MCF 10A (cell line): ENCODE measurements at regions not wholly inside any gene's neighbourhood (a gene's known extent, or its start where the extent isn't known, plus 50 kb on each side); places are given as distances from the start of the nearest gene placed in this dataset.

Source experiments
- BruUV-seq: library from RNA; stranded (reverse); fragments of 400-500 nt; replicated peaks from 2 replicates; lab custom pipeline; 2021; lab: Mats Ljungman, UMichigan
- CTCF ChIA-PET: fragments of 300-600 bp; sonication (Branson Sonifier 250); formaldehyde crosslinking; extraction: SDS; loops from one replicate; lab custom pipeline; 2021; ENCODE audit warnings: antibody characterized with exemption, inconsistent platforms; lab: Yijun Ruan, JAX
- POLR2A ChIA-PET: fragments of 300-600, 350-650 bp; sonication (Branson Sonifier 250); formaldehyde crosslinking; extraction: SDS; loops from one replicate; lab custom pipeline; 2020; ENCODE audit warnings: antibody characterized with exemption, inconsistent platforms; lab: Yijun Ruan, JAX
- DNase-seq: peaks from one replicate; pipeline ENCODE4 v3.0.0-alpha.2; 2018; ENCODE audit not compliant: unreplicated experiment
- H3K27ac Mint-ChIP-seq: one replicate; pipeline ENCODE4 v1.8.0; 2022; ENCODE audit warnings: mild to moderate bottlenecking, low read depth, mixed read lengths; ENCODE audit not compliant: unreplicated experiment
- H3K27me3 Mint-ChIP-seq: one replicate; pipeline ENCODE4 v1.8.0; 2022; ENCODE audit warnings: mixed read lengths; ENCODE audit not compliant: insufficient read depth, unreplicated experiment
- H3K36me3 Mint-ChIP-seq: one replicate; pipeline ENCODE4 v1.8.0; 2022; ENCODE audit warnings: mild to moderate bottlenecking, moderate library complexity, mixed read lengths; ENCODE audit not compliant: insufficient read depth, unreplicated experiment
- H3K4me1 Mint-ChIP-seq: one replicate; pipeline ENCODE4 v1.8.0; 2022; ENCODE audit warnings: mixed read lengths; ENCODE audit not compliant: insufficient read depth, unreplicated experiment
- H3K4me3 Mint-ChIP-seq: one replicate; pipeline ENCODE4 v1.8.0; 2022; ENCODE audit warnings: mild to moderate bottlenecking, moderate library complexity, mixed read lengths; ENCODE audit not compliant: unreplicated experiment
- H3K9me3 Mint-ChIP-seq: one replicate; pipeline ENCODE4 v1.8.0; 2022; ENCODE audit warnings: mixed read lengths; ENCODE audit not compliant: unreplicated experiment
- CTCF ChIP-seq: fragments of 200-600 bp; IDR thresholded peaks from one replicate; pipeline ENCODE4 v1.8.0; 2022; ENCODE audit warnings: antibody characterized with exemption, mild to moderate bottlenecking; ENCODE audit not compliant: unreplicated experiment
- intact Hi-C: fragments of 100-400 bp; cut with micrococcal nuclease; formaldehyde crosslinking; loops from 2 replicates; pipeline ENCODE4 v1.14.1; 2022

- Mint-ChIP-seq H3K36me3 (peaks cover under 1% of the 10 kb centered on the region), H3K4me1 (peaks cover 7% of the 10 kb centered on the region), H3K27ac (no peak overlapping the region), H3K9me3 (peaks cover 11% of the 10 kb centered on the region), H3K27me3 (no peaks in the 10 kb centered on the region), H3K4me3 (no peak overlapping the region)
- CTCF ChIA-PET = no interaction called here
- TF ChIP-seq CTCF = no peak
- no peak for DNase-seq
- intact Hi-C loops = no loop called here
- POLR2A ChIA-PET = interaction anchor here (0.6 kb wide), 1 partner anchor 12 kb away, joined by 3 read pairs; no protein-coding TSS in a partner anchor
- BruUV-seq = no TSS peak
Observed at GRCh38 chr3:25289156-25289555, 138.9 kb upstream of the RARB start.

- BruUV-seq = no TSS peak
- peaks cover 10% of the 10 kb centered on the region for H3K4me1 Mint-ChIP-seq
- intact Hi-C loops = loop anchor here (10.0 kb wide), 1 partner anchor 295 kb away; no protein-coding TSS in a partner anchor
- ChIA-PET CTCF (no interaction called here), POLR2A (interaction anchor here (0.6 kb wide), 1 partner anchor 13 kb away, joined by 3 read pairs; no protein-coding TSS in a partner anchor)
- H3K4me3 Mint-ChIP-seq = no peak overlapping the region
- peaks cover 11% of the 10 kb centered on the region for H3K9me3 Mint-ChIP-seq
- DNase-seq = no peak
- H3K27ac Mint-ChIP-seq = no peak overlapping the region
- TF ChIP-seq CTCF = no peak
- H3K27me3 Mint-ChIP-seq = no peaks in the 10 kb centered on the region
- H3K36me3 Mint-ChIP-seq = no peaks in the 10 kb centered on the region
Observed at GRCh38 chr3:25289663-25290062, 138.4 kb upstream of the RARB start.

GRCh38 chr3:25291481-25291905 lies 136.6 kb upstream of the RARB start:
- no peak for DNase-seq
- POLR2A ChIA-PET = interaction anchor here (0.6 to 0.7 kb wide), 2 partner anchors 194 to 1044 kb away, joined by 3 read pairs; no protein-coding TSS in a partner anchor
- no peak for TF ChIP-seq CTCF
- H3K27me3 Mint-ChIP-seq = no peaks in the 10 kb centered on the region
- BruUV-seq = no TSS peak
- CTCF ChIA-PET = interaction anchor here (0.7 to 1.0 kb wide), 2 partner anchors 10 to 152 kb away, joined by 3 to 4 read pairs; no protein-coding TSS in a partner anchor
- intact Hi-C loops = loop anchor here (10.0 kb wide), 1 partner anchor 293 kb away; no protein-coding TSS in a partner anchor
- H3K9me3 Mint-ChIP-seq = peaks cover 6% of the 10 kb centered on the region
- no peak overlapping the region for H3K4me3 Mint-ChIP-seq
- H3K27ac Mint-ChIP-seq = no peak overlapping the region
- no peaks in the 10 kb centered on the region for H3K36me3 Mint-ChIP-seq
- H3K4me1 Mint-ChIP-seq = peaks cover 10% of the 10 kb centered on the region

GRCh38 chr3:25292036-25292435 lies 136.0 kb upstream of the RARB start:
- Mint-ChIP-seq H3K9me3 (peaks cover 4% of the 10 kb centered on the region), H3K27ac (no peak overlapping the region), H3K27me3 (no peaks in the 10 kb centered on the region), H3K4me3 (no peak overlapping the region), H3K36me3 (no peaks in the 10 kb centered on the region), H3K4me1 (peaks cover 10% of the 10 kb centered on the region)
- no peak for TF ChIP-seq CTCF
- ChIA-PET CTCF (interaction anchor here (0.6 to 0.7 kb wide), 2 partner anchors 168 to 281 kb away, joined by 3 read pairs; no protein-coding TSS in a partner anchor), POLR2A (interaction anchor here (3.0 kb wide), 1 partner anchor 8 kb away, joined by 10 read pairs; no protein-coding TSS in a partner anchor)
- BruUV-seq = no TSS peak
- intact Hi-C loops = loop anchor here (10.0 kb wide), 1 partner anchor 293 kb away; no protein-coding TSS in a partner anchor
- no peak for DNase-seq
